HG03354 (cell line): ENCODE measurements at regions not wholly inside any gene's neighbourhood (a gene's known extent, or its start where the extent isn't known, plus 50 kb on each side); places are given as distances from the start of the nearest gene placed in this dataset.

ENCODE experiments used
- ATAC-seq: cut with Tn5 transposase; IDR thresholded peaks from one replicate; pipeline ENCODE4 v1.9.1; 2021; ENCODE audit warnings: mild to moderate bottlenecking; ENCODE audit not compliant: unreplicated experiment, poor library complexity, severe bottlenecking

GRCh38 chr16:6096931-6097670, 999.5 kb upstream of the EEF2KMT start:
- ATAC-seq = no peak

GRCh38 chr16:6095414-6095813, 997.8 kb upstream of the EEF2KMT start:
- ATAC-seq = no peak

- no peak for ATAC-seq
Observed at GRCh38 chr16:6091021-6091420, 993.4 kb upstream of the EEF2KMT start.

GRCh38 chr16:6081320-6081976, 983.9 kb upstream of the EEF2KMT start:
- no peak for ATAC-seq

GRCh38 chr16:6076631-6077030, 979.0 kb upstream of the EEF2KMT start:
- no peak for ATAC-seq

GRCh38 chr16:6068063-6068462, 970.5 kb upstream of the EEF2KMT start:
- no peak for ATAC-seq

GRCh38 chr16:6066652-6067051, 969.1 kb upstream of the EEF2KMT start:
- ATAC-seq = no peak

GRCh38 chr16:6063526-6063925, 965.9 kb upstream of the EEF2KMT start:
- no peak for ATAC-seq

- no peak for ATAC-seq
Observed at GRCh38 chr16:6059671-6060070, 962.1 kb upstream of the EEF2KMT start.

GRCh38 chr16:6057821-6058220, 960.2 kb upstream of the EEF2KMT start:
- ATAC-seq = no peak

GRCh38 chr16:6048017-6048416, 950.4 kb upstream of the EEF2KMT start:
- ATAC-seq = no peak

GRCh38 chr16:6047325-6047724, 949.7 kb upstream of the EEF2KMT start:
- ATAC-seq = no peak

- ATAC-seq = no peak
Observed at GRCh38 chr16:6038941-6039645, 941.5 kb upstream of the EEF2KMT start.

- ATAC-seq = no peak
Observed at GRCh38 chr16:6035161-6035560, 937.6 kb upstream of the EEF2KMT start.

GRCh38 chr16:6034511-6034910, 936.9 kb upstream of the EEF2KMT start:
- no peak for ATAC-seq

- ATAC-seq = no peak
Observed at GRCh38 chr16:6032438-6032837, 934.8 kb upstream of the EEF2KMT start.

GRCh38 chr16:6031567-6031966, 934.0 kb upstream of the EEF2KMT start:
- ATAC-seq = no peak

GRCh38 chr16:6031102-6031501, 933.5 kb upstream of the EEF2KMT start:
- no peak for ATAC-seq

- ATAC-seq = no peak
Observed at GRCh38 chr16:6027733-6028132, 930.1 kb upstream of the EEF2KMT start.

GRCh38 chr16:6023449-6023848, 925.9 kb upstream of the EEF2KMT start:
- no peak for ATAC-seq
